HFF-Myc (cell line): ENCODE measurements at regions not wholly inside any gene's neighbourhood (a gene's known extent, or its start where the extent isn't known, plus 50 kb on each side); places are given as distances from the start of the nearest gene placed in this dataset.

ENCODE experiments used
- DNase-seq: peaks from one replicate; pipeline ENCODE4 v3.0.0-alpha.2; 2011; ENCODE audit warnings: low read depth; ENCODE audit errors: extremely low read depth
- H3K4me3 ChIP-seq: replicated peaks from 2 replicates; pipeline ENCODE4 v1.5.1; 2011; ENCODE audit warnings: low read depth, mild to moderate bottlenecking, control low read depth, low read length
- CTCF ChIP-seq: IDR thresholded peaks from 2 replicates; pipeline ENCODE4 v1.5.1; 2012; ENCODE audit warnings: mild to moderate bottlenecking, low read depth, low read length, control low read depth; ENCODE audit errors: missing control alignments

DNA sequence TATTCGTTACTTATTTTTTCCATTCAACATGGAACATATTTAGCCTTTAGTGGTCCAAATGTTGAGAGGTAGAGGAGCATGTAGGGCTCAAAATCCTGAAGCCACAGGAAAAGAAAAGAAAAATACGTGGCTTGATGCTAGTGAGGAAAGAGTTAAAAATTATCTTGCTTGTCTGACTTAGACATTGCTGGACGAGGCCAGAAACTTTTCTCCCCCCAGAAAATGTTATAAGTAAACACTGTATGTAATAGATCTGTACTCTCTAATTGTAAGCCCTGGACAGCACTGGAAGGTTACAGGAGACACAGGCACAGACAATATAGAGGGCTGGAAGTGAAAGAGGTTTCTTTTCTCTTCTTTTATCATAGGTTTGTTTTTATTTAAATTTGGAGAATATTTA, 165.6 kb downstream of the ZFP64 start:
- TF ChIP-seq CTCF, result no peak
- H3K4me3 ChIP-seq, result no peak overlapping the region
- no peak for DNase-seq

DNA sequence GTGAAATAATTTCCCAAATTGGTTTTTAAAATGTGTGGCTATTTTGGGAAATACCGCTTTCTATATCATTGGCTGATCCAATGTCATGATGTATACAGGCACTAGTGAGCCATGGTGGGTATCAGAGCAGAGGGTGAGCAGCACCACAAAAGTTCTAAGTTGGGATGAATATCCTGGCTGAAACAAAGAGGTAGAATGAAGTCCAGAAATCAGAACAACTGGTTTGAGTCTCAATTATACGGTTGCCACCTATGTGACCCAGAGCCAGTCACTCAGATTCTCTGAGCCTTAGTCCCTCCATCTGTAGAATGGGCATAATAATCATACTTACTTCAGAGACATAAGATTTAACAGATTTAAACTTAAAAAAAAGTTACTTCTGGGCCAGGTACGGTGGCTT, 172.3 kb downstream of the ZFP64 start:
- no peak for TF ChIP-seq CTCF
- DNase-seq, result no peak
- H3K4me3 ChIP-seq, result no peak overlapping the region

- no peak for TF ChIP-seq CTCF
- DNase-seq, result no peak
- H3K4me3 ChIP-seq, result no peak overlapping the region
Measured at GRCh38 chr20:52017669-52018317, 173.8 kb downstream of the ZFP64 start.

DNA sequence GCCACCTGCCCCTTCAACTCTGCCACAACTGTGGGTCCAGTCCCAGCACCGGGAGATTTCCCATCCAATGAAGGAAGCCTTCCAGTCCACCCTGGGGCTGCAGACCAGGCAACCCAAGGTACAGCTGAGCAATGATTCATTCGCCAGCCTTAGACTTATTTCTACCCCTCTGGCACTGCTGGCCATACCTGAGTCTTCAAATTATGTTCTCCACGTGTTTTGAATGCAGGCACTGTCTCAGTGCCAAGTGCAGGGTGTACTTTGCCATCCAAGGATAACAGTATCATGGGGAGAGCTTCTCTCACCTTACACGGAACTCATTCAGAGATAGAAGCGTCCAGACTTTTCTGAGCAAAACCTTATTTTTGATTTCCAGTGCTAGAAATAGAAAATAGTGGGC, 175.6 kb downstream of the ZFP64 start:
- no peak for TF ChIP-seq CTCF
- no peak for DNase-seq
- no peak overlapping the region for H3K4me3 ChIP-seq

DNA sequence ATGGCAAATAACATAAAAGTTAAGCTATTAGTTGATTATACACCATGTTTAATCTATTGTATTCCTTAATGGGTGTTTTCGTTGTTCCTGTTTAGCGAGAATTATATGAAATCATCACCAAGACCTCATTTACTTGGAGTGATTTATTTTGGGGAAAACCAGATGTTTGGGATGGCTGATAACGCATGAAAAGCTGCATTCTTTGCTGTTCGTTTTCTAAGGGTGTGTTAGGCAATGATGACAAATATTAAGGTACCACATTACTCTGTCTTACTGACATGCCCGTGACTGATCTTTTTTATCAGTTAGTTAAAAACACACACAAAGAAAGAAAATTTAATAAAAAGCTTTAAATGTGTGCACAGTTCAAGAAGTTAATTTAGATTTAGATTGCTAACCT, 176.4 kb downstream of the ZFP64 start:
- H3K4me3 ChIP-seq, result no peak overlapping the region
- TF ChIP-seq CTCF, result no peak
- no peak for DNase-seq

DNA sequence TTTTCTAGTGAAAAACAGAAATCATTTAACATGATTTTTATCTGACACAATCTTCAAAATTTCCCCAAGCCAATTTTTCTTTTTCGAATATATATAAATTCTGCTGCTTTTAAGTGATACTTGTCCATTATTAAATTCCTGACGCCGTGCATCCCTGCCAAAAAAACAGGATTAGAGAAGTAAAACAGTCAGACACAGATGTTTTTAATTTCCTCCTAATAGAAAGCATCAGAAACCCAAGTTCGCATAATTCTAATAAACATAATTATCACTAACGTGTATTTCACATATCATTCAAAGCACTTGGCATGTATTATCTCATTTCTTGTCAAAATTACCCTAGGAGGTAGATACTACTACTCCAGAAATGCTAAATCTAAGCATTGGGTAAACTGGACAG, 179.5 kb downstream of the ZFP64 start:
- H3K4me3 ChIP-seq, result no peak overlapping the region
- no peak for TF ChIP-seq CTCF
- no peak for DNase-seq

DNA sequence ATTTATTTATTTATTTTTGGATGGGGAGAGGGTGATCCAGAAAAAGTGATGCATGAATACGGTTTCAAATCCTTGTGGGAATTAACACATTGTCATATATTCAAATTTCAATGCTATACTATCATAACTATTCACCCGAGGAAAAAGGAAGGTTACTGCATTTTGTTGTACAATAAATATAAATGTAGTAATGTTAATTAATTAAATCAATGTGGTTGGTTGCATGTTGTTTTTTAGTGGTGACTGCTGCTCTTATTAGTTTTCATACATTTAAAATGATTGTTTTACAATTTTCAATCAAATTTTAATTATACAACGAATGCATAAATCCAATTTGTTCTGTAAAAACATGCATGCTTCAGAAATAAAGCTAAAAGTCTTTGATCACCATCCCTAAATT, 180.5 kb downstream of the ZFP64 start:
- no peak for TF ChIP-seq CTCF
- no peak for DNase-seq

More for the DNA sequence above, 180.5 kb downstream of the ZFP64 start:
- H3K4me3 ChIP-seq, result no peak overlapping the region
